ENCODE measurements at regions not wholly inside any gene's neighbourhood (a gene's known extent, or its start where the extent isn't known, plus 50 kb on each side); places are given as distances from the start of the nearest gene placed in this dataset.

- DNase-seq: no peak
Measured at GRCh38 chr5:2015961-2016360, 133.2 kb upstream of the IRX4 start.

GRCh38 chr5:2015124-2015848 lies 132.6 kb upstream of the IRX4 start:
- no peak for DNase-seq

GRCh38 chr5:2014058-2014610 lies 131.4 kb upstream of the IRX4 start:
- no peak for DNase-seq

- no peak for DNase-seq
Measured at GRCh38 chr5:2013301-2014057, 130.8 kb upstream of the IRX4 start.

GRCh38 chr5:2012885-2013284 lies 130.2 kb upstream of the IRX4 start:
- DNase-seq: no peak

GRCh38 chr5:2011481-2012411 lies 129.0 kb upstream of the IRX4 start:
- DNase-seq: no peak

GRCh38 chr5:2010940-2011339 lies 128.2 kb upstream of the IRX4 start:
- DNase-seq: no peak

GRCh38 chr5:2009986-2010914 lies 127.5 kb upstream of the IRX4 start:
- DNase-seq: no peak

GRCh38 chr5:2008851-2009629 lies 126.3 kb upstream of the IRX4 start:
- no peak for DNase-seq

- no peak for DNase-seq
Measured at GRCh38 chr5:2007878-2008501, 125.3 kb upstream of the IRX4 start.

GRCh38 chr5:2007496-2007877 lies 124.8 kb upstream of the IRX4 start:
- no peak for DNase-seq

- no peak for DNase-seq
Measured at GRCh38 chr5:2006971-2007291, 124.2 kb upstream of the IRX4 start.

- DNase-seq: no peak
Measured at GRCh38 chr5:2006193-2006970, 123.7 kb upstream of the IRX4 start.

GRCh38 chr5:2005101-2006041 lies 122.6 kb upstream of the IRX4 start:
- DNase-seq: no peak

GRCh38 chr5:2003690-2004365 lies 121.1 kb upstream of the IRX4 start:
- DNase-seq: no peak

GRCh38 chr5:2003206-2003605 lies 120.5 kb upstream of the IRX4 start:
- DNase-seq: no peak

GRCh38 chr5:2001300-2001699 lies 118.6 kb upstream of the IRX4 start:
- no peak for DNase-seq

- DNase-seq: no peak
Measured at GRCh38 chr5:2000591-2000990, 117.9 kb upstream of the IRX4 start.
